Vagina (tissue), 2 donors: ENCODE measurements at regions not wholly inside any gene's neighbourhood (a gene's known extent, or its start where the extent isn't known, plus 50 kb on each side); places are given as distances from the start of the nearest gene placed in this dataset.

Experiments used
- DNase-seq, 2 donors: peaks; one replicate each; pipeline ENCODE4 v3.0.0-alpha.2; 2017; ENCODE audit errors: extremely low spot score in 2 of 2
- H3K27ac ChIP-seq: fragments of 200-600 bp; sonication (generic); one replicate; pipeline ENCODE4 v1.5.1; 2019
- H3K27me3 ChIP-seq: fragments of 200-600 bp; sonication (generic); one replicate; pipeline ENCODE4 v1.5.1; 2019
- H3K36me3 ChIP-seq, 2 donors: fragments of 200-600 bp; sonication (generic); one replicate each; pipeline ENCODE4 v1.5.1; 2017 to 2019
- H3K4me1 ChIP-seq: fragments of 200-600 bp; sonication (generic); one replicate; pipeline ENCODE4 v1.5.1; 2019
- H3K4me3 ChIP-seq, 2 donors: fragments of 200-600 bp; sonication (generic); 1 replicate in 1 of 2; 2 replicates in 1 of 2; pipeline ENCODE4 v1.5.1; 2016 to 2019
- H3K9me3 ChIP-seq: fragments of 200-600 bp; sonication (generic); one replicate; pipeline ENCODE4 v1.5.1; 2019
- POLR2A ChIP-seq, 2 donors: fragments of 450-650 bp; IDR thresholded peaks; one replicate each; pipeline ENCODE4 v1.6.1; 2017; ENCODE audit warnings: antibody characterized with exemption in 2 of 2, mild to moderate bottlenecking in 2 of 2, moderate library complexity in 2 of 2
- POLR2AphosphoS5 ChIP-seq, 2 donors: sonication (generic); formaldehyde crosslinking; IDR thresholded peaks; one replicate each; pipeline ENCODE4 v1.9.0; 2017; ENCODE audit warnings: antibody characterized with exemption in 2 of 2, mild to moderate bottlenecking in 2 of 2, low read depth in 1 of 2; ENCODE audit not compliant: insufficient read depth in 1 of 2
- intact Hi-C: fragments of 100-400 bp; cut with DNase I; formaldehyde crosslinking; loops from one replicate; pipeline ENCODE4 v1.15.1; 2023
- TF ChIP-seq, protein P1 (sequence below), 3 experiments: fragments of 450-650 bp in 2 of 3; fragments of 200-600 bp in 1 of 3; sonication (generic) in 1 of 3; IDR thresholded peaks; one replicate each; pipeline ENCODE4 v1.5.1; 2017 to 2019; ENCODE audit warnings: antibody characterized with exemption in 3 of 3, mild to moderate bottlenecking in 2 of 3, moderate library complexity in 2 of 3

DNA sequence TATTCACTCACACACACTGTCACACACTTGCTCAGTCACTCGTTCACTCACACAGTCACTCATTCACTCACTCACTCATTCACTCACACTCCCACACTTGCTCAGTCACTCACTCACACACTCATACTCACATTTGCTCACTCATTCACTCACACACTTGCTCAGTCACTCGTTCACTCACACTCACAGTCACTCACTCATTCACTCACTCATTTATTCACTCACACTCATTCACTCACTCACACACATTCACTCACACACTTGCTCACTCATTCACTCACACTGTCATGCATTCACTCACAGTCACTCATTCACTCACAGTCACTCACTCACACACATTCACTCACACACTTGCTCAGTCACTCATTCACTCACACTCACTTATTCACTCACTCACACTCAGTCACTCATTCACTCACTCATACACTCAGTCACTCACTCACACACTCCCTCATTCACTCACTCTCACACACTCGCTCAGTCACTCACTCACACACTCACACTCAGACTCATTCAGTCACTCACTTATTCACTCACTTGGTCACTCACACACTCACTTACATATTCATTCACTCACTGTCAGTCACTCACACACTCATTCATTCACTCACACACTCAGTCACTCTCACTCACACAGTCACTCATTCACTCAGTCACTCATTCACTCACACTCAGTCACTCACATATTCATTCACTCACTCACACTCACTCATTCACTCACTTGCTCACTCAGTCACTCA lies 167.0 kb upstream of the C1orf174 start:
- H3K9me3 ChIP-seq: no peaks in the 10 kb centered on the region
- no peak overlapping the region for H3K27ac ChIP-seq
- intact Hi-C loops: no loop called here
- H3K27me3 ChIP-seq: no peaks in the 10 kb centered on the region
- H3K4me1 ChIP-seq: no peaks in the 10 kb centered on the region
- no peak for TF ChIP-seq POLR2A (IDR thresholded peaks at IDR 0.05)
- no peak for TF ChIP-seq POLR2AphosphoS5 (IDR thresholded peaks at IDR 0.05; ENCODE audit: insufficient read depth in 1 of 2, low read depth in 1 of 2)
- TF ChIP-seq, protein P1, sequence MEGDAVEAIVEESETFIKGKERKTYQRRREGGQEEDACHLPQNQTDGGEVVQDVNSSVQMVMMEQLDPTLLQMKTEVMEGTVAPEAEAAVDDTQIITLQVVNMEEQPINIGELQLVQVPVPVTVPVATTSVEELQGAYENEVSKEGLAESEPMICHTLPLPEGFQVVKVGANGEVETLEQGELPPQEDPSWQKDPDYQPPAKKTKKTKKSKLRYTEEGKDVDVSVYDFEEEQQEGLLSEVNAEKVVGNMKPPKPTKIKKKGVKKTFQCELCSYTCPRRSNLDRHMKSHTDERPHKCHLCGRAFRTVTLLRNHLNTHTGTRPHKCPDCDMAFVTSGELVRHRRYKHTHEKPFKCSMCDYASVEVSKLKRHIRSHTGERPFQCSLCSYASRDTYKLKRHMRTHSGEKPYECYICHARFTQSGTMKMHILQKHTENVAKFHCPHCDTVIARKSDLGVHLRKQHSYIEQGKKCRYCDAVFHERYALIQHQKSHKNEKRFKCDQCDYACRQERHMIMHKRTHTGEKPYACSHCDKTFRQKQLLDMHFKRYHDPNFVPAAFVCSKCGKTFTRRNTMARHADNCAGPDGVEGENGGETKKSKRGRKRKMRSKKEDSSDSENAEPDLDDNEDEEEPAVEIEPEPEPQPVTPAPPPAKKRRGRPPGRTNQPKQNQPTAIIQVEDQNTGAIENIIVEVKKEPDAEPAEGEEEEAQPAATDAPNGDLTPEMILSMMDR (IDR thresholded peaks at IDR 0.05): no peak
- no peak for DNase-seq
- H3K36me3 ChIP-seq: no peaks in the 10 kb centered on the region
- H3K4me3 ChIP-seq: no peak overlapping the region

DNA sequence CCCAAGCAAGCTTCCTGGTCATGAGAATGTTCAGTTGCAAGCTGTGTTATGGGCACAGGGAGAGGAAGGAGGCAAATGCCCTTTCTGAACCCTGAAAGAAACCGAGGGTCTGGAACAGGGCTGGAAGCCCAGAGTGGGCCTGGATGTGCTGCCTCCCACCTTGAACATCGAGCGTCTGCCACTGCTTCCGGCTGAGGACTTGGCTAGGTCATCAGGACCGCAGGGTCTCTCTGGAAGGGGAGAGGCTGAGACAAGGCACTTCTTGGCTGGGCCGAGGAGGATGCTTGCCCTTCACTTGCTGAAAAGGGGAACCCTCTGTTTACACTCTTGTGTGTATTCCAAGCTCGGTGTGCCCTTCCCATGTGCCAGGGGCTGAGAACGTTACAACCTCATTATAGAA lies 168.0 kb upstream of the C1orf174 start:
- Histone ChIP-seq H3K9me3 (no peaks in the 10 kb centered on the region), H3K4me3 (no peak overlapping the region), H3K27me3 (no peaks in the 10 kb centered on the region), H3K27ac (no peak overlapping the region), H3K4me1 (no peaks in the 10 kb centered on the region), H3K36me3 (no peaks in the 10 kb centered on the region)
- DNase-seq: no peak
- intact Hi-C loops: no loop called here
- TF ChIP-seq POLR2AphosphoS5 (IDR thresholded peaks at IDR 0.05; ENCODE audit: insufficient read depth in 1 of 2, low read depth in 1 of 2): no peak
- TF ChIP-seq POLR2A (IDR thresholded peaks at IDR 0.05): no peak
- TF ChIP-seq, protein P1 (IDR thresholded peaks at IDR 0.05): no peak

DNA sequence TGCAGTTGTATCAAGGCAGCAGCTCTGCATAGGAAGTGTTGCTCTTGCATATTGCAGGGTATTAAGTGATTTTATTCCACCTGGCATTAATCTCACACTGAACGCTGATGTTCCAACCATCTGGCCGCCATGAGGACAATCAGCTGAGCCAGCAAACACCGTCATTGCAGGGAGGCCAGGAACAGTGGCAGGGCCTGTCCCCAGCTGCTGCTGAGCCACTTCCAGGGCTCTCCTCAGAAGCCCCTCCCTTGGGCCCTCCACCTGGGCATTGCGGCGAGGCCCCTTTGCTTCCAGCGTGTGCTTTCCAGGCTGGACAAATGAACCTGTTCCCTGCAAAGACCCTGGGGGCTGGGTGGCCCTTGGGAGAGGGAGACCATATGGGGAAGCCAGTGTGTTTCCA lies 171.6 kb upstream of the C1orf174 start:
- TF ChIP-seq POLR2AphosphoS5 (IDR thresholded peaks at IDR 0.05; ENCODE audit: insufficient read depth in 1 of 2, low read depth in 1 of 2): no peak
- TF ChIP-seq, protein P1 (IDR thresholded peaks at IDR 0.05): no peak
- no peak for TF ChIP-seq POLR2A (IDR thresholded peaks at IDR 0.05)
- Histone ChIP-seq H3K27me3 (no peaks in the 10 kb centered on the region), H3K36me3 (no peaks in the 10 kb centered on the region), H3K4me1 (no peaks in the 10 kb centered on the region), H3K9me3 (no peaks in the 10 kb centered on the region), H3K4me3 (no peak overlapping the region), H3K27ac (no peak overlapping the region)
- intact Hi-C loops: no loop called here
- DNase-seq: no peak

DNA sequence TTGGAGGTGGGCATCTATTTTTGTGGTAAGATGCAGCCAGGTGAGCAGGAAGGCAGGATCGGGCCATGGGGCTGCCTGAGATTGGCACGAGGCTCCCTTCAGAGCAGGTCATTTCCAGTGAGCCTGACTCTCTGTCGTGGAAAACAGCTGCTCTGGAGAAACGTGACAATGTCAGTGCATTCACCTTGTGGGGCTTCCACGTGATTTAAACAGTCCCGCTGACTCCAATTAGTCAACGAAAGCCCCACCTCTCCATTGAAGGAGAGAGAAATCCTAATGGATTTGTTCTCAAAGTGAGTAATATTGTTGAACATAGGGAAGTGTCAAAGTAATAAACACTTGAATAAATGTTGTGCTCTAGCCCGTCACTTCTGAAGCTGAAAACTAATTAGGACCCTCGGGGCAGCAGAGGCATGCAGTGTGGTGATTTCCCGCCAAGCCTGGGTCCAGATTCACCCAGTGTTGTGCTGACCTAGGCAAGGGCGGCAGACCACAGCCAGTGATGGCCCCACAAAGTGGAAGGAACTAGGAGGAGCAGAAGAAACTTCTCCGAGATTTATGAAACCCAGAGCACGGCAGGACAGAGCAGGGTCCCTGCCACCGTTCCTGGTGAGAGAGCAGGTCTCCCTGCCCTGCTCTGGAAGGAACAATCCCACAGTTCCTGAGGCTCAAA lies 172.5 kb upstream of the C1orf174 start:
- DNase-seq: no peak
- Histone ChIP-seq H3K27me3 (no peaks in the 10 kb centered on the region), H3K4me1 (no peaks in the 10 kb centered on the region), H3K4me3 (no peak overlapping the region), H3K36me3 (no peaks in the 10 kb centered on the region), H3K27ac (no peak overlapping the region), H3K9me3 (no peaks in the 10 kb centered on the region)
- intact Hi-C loops: no loop called here
- TF ChIP-seq POLR2AphosphoS5 (IDR thresholded peaks at IDR 0.05; ENCODE audit: insufficient read depth in 1 of 2, low read depth in 1 of 2): no peak
- TF ChIP-seq, protein P1 (IDR thresholded peaks at IDR 0.05): no peak
- no peak for TF ChIP-seq POLR2A (IDR thresholded peaks at IDR 0.05)
